A204.1 (cell line): ENCODE measurements at regions not wholly inside any gene's neighbourhood (a gene's known extent, or its start where the extent isn't known, plus 50 kb on each side); places are given as distances from the start of the nearest gene placed in this dataset.

Experiments used
- FAIRE-seq: peaks from 2 replicates; lab custom pipeline; 2012; peaks lifted over from hg19 to GRCh38; lab: Jason Lieb, UNC

- FAIRE-seq: no peak
Observed at GRCh38 chr13:58804832-58805231, 1173.3 kb downstream of the PCDH17 start.

- no peak for FAIRE-seq
Observed at GRCh38 chr13:58806401-58806800, 1174.9 kb downstream of the PCDH17 start.

GRCh38 chr13:58823701-58824100 lies 1192.2 kb downstream of the PCDH17 start:
- FAIRE-seq: no peak

- FAIRE-seq: no peak
Observed at GRCh38 chr13:58827904-58828303, 1196.4 kb downstream of the PCDH17 start.

GRCh38 chr13:58830841-58831240 lies 1199.3 kb downstream of the PCDH17 start:
- FAIRE-seq: no peak

GRCh38 chr13:58838615-58839014 lies 1207.1 kb downstream of the PCDH17 start:
- no peak for FAIRE-seq

- no peak for FAIRE-seq
Observed at GRCh38 chr13:58843071-58843470, 1211.5 kb downstream of the PCDH17 start.

GRCh38 chr13:58843567-58843966 lies 1212.0 kb downstream of the PCDH17 start:
- FAIRE-seq: no peak

- no peak for FAIRE-seq
Observed at GRCh38 chr13:58850161-58850560, 1218.6 kb downstream of the PCDH17 start.

- no peak for FAIRE-seq
Observed at GRCh38 chr13:58852076-58852475, 1220.5 kb downstream of the PCDH17 start.

GRCh38 chr13:58855283-58855682 lies 1223.7 kb downstream of the PCDH17 start:
- FAIRE-seq: no peak

- no peak for FAIRE-seq
Observed at GRCh38 chr13:58858870-58859371, 1227.4 kb downstream of the PCDH17 start.

- no peak for FAIRE-seq
Observed at GRCh38 chr13:58865286-58865685, 1233.7 kb downstream of the PCDH17 start.

GRCh38 chr13:58869566-58869965 lies 1238.0 kb downstream of the PCDH17 start:
- no peak for FAIRE-seq

GRCh38 chr13:58876473-58876872 lies 1244.9 kb downstream of the PCDH17 start:
- FAIRE-seq: no peak

GRCh38 chr13:58879114-58879513 lies 1247.6 kb downstream of the PCDH17 start:
- no peak for FAIRE-seq

GRCh38 chr13:58882516-58882915 lies 1251.0 kb downstream of the PCDH17 start:
- FAIRE-seq: no peak

- no peak for FAIRE-seq
Observed at GRCh38 chr13:58883405-58883804, 1251.9 kb downstream of the PCDH17 start.

GRCh38 chr13:58884353-58885209 lies 1253.0 kb downstream of the PCDH17 start:
- no peak for FAIRE-seq

- no peak for FAIRE-seq
Observed at GRCh38 chr13:58889474-58889873, 1257.9 kb downstream of the PCDH17 start.

GRCh38 chr13:58893396-58893795 lies 1261.9 kb downstream of the PCDH17 start:
- no peak for FAIRE-seq

- no peak for FAIRE-seq
Observed at GRCh38 chr13:58906329-58907007, 1257.3 kb downstream of the DIAPH3 start.

GRCh38 chr13:58907347-58907746 lies 1256.4 kb downstream of the DIAPH3 start:
- FAIRE-seq: no peak
